H1 (cell line): ENCODE measurements at regions not wholly inside any gene's neighbourhood (a gene's known extent, or its start where the extent isn't known, plus 50 kb on each side); places are given as distances from the start of the nearest gene placed in this dataset.

Experiments
- CTCF ChIA-PET: fragments of 300-600 bp; sonication (Branson Sonifier 250); formaldehyde crosslinking; loops from one replicate; lab custom pipeline; 2021; ENCODE audit not compliant: partially characterized antibody; lab: Charles Lee
- POLR2A ChIA-PET: fragments of 300-600 bp; sonication (Branson Sonifier 250); formaldehyde crosslinking; loops from one replicate; lab custom pipeline; 2021; ENCODE audit warnings: inconsistent platforms; ENCODE audit not compliant: partially characterized antibody; lab: Charles Lee
- DNase-seq, 2 experiments: peaks; one replicate each; pipeline versions ENCODE4 v3.0.0 to v3.0.0-alpha.2; 2010 to 2022; ENCODE audit warnings: low spot score in 2 of 2, low read depth in 1 of 2, mixed read lengths in 1 of 2
- FAIRE-seq: peaks from 2 replicates; lab custom pipeline; 2011; peaks lifted over from hg19 to GRCh38; lab: Jason Lieb, UNC
- H2AFZ ChIP-seq: 2 replicates; pipeline ENCODE4 v1.8.1; 2012; ENCODE audit warnings: low read length, inconsistent platforms
- H2AK5ac ChIP-seq: 2 replicates; pipeline ENCODE4 v1.6.1; 2013; ENCODE audit warnings: low read depth, low read length
- H2BK120ac ChIP-seq: replicated peaks from 2 replicates; pipeline ENCODE3; 2013; ENCODE audit warnings: low read depth, low read length, inconsistent platforms
- H2BK12ac ChIP-seq: 2 replicates; pipeline ENCODE4 v1.6.1; 2013; ENCODE audit warnings: low read depth, low read length
- H2BK15ac ChIP-seq: 2 replicates; pipeline ENCODE4 v1.6.1; 2013; ENCODE audit warnings: low read length
- H2BK20ac ChIP-seq: 2 replicates; pipeline ENCODE4 v1.6.1; 2013; ENCODE audit warnings: low read length
- H2BK5ac ChIP-seq: 2 replicates; pipeline ENCODE4 v1.6.1; 2013; ENCODE audit warnings: low read depth, low read length
- H3K14ac ChIP-seq: 2 replicates; pipeline ENCODE4 v1.6.1; 2013; ENCODE audit warnings: inconsistent platforms; ENCODE audit not compliant: insufficient read length
- H3K18ac ChIP-seq: 2 replicates; pipeline ENCODE4 v1.6.1; 2013; ENCODE audit warnings: low read length; ENCODE audit errors: extremely low read depth
- H3K23ac ChIP-seq: 2 replicates; pipeline ENCODE4 v1.6.1; 2013; ENCODE audit warnings: inconsistent platforms; ENCODE audit not compliant: insufficient read length
- H3K23me2 ChIP-seq: 2 replicates; pipeline ENCODE4 v1.6.1; 2013; ENCODE audit warnings: low read depth, low read length
- H3K27ac ChIP-seq: 2 replicates; pipeline ENCODE4 v1.6.1; 2011; ENCODE audit warnings: low read depth, low read length, inconsistent platforms
- H3K27me3 ChIP-seq, 4 experiments: replicated peaks in 1 of 4; 1 replicate in 1 of 4; 2 replicates in 3 of 4; pipeline versions ENCODE4 v1.6.1 to v1.8.1; 2011 to 2013; ENCODE audit warnings: low read length in 3 of 4, mild to moderate bottlenecking in 3 of 4, inconsistent platforms in 2 of 4, mixed read lengths in 2 of 4, moderate library complexity in 1 of 4; ENCODE audit not compliant: control insufficient read depth in 3 of 4, insufficient read depth in 3 of 4; ENCODE audit errors: extremely low read depth in 1 of 4
- H3K36me3 ChIP-seq, 4 experiments: 2 replicates each; pipeline versions ENCODE4 v1.6.1 to v1.8.1; 2011 to 2013; ENCODE audit warnings: mild to moderate bottlenecking in 4 of 4, low read length in 3 of 4, moderate library complexity in 2 of 4, control low read depth in 1 of 4, inconsistent platforms in 1 of 4; ENCODE audit not compliant: insufficient read depth in 4 of 4, control insufficient read depth in 2 of 4
- H3K4ac ChIP-seq: replicated peaks from 2 replicates; pipeline ENCODE3; 2013; ENCODE audit warnings: low read length, low read depth, mixed read lengths, inconsistent platforms; ENCODE audit not compliant: insufficient read length
- H3K4me1 ChIP-seq, 4 experiments: replicated peaks in 1 of 4; 1 replicate in 1 of 4; 2 replicates in 3 of 4; pipeline versions ENCODE4 v1.6.1 to v1.8.1; 2011 to 2013; ENCODE audit warnings: low read length in 3 of 4, inconsistent platforms in 2 of 4, mixed read lengths in 1 of 4; ENCODE audit not compliant: insufficient read depth in 4 of 4, control insufficient read depth in 3 of 4
- H3K4me2 ChIP-seq, 2 experiments: 2 replicates each; pipeline versions ENCODE4 v1.6.1 to v1.8.1; 2011 to 2013; ENCODE audit warnings: low read depth in 2 of 2, low read length in 2 of 2, control low read depth in 1 of 2, inconsistent platforms in 1 of 2, mild to moderate bottlenecking in 1 of 2; ENCODE audit not compliant: insufficient read depth in 1 of 2
- H3K4me3 ChIP-seq, 4 experiments: fragments of 200-600, 300-600 bp in 1 of 4; sonication (generic), shearing (Covaris generic), sonication (Bioruptor Twin) in 1 of 4; 2 replicates each; pipeline versions ENCODE4 v1.5.1 to v1.8.1; 2011 to 2016; ENCODE audit warnings: low read length in 4 of 4, low read depth in 3 of 4, control low read depth in 2 of 4, inconsistent platforms in 2 of 4, mild to moderate bottlenecking in 2 of 4, mixed read lengths in 1 of 4, moderate library complexity in 1 of 4; ENCODE audit not compliant: insufficient read depth in 2 of 4; ENCODE audit errors: extremely low read depth in 1 of 4
- H3K56ac ChIP-seq: replicated peaks from 2 replicates; pipeline ENCODE3; 2013; ENCODE audit warnings: low read depth, mild to moderate bottlenecking, mixed read lengths, low read length, inconsistent platforms; ENCODE audit not compliant: insufficient read length
- H3K79me1 ChIP-seq: 2 replicates; pipeline ENCODE4 v1.6.1; 2013; ENCODE audit warnings: low read depth, low read length, control low read depth
- H3K79me2 ChIP-seq, 2 experiments: 2 replicates each; pipeline versions ENCODE4 v1.6.1 to v1.8.1; 2012 to 2013; ENCODE audit warnings: low read length in 2 of 2, mild to moderate bottlenecking in 2 of 2, inconsistent platforms in 1 of 2; ENCODE audit not compliant: insufficient read depth in 2 of 2, control insufficient read depth in 1 of 2
- H3K9ac ChIP-seq, 4 experiments: replicated peaks in 1 of 4; 1 replicate in 1 of 4; 2 replicates in 3 of 4; pipeline versions ENCODE4 v1.6.1 to v1.8.1; 2011 to 2013; ENCODE audit warnings: low read depth in 3 of 4, low read length in 3 of 4, control low read depth in 2 of 4, mild to moderate bottlenecking in 2 of 4, moderate library complexity in 2 of 4, inconsistent platforms in 1 of 4; ENCODE audit errors: extremely low read depth in 1 of 4
- H3K9me3 ChIP-seq, 2 experiments: 2 replicates each; pipeline versions ENCODE4 v1.6.1 to v1.8.1; 2012 to 2013; ENCODE audit warnings: mild to moderate bottlenecking in 2 of 2, moderate library complexity in 2 of 2, control low read depth in 1 of 2, inconsistent platforms in 1 of 2, low read depth in 1 of 2, low read length in 1 of 2, mixed read lengths in 1 of 2; ENCODE audit not compliant: insufficient read depth in 2 of 2
- H4K20me1 ChIP-seq, 2 experiments: replicated peaks in 1 of 2; 2 replicates each; pipeline versions ENCODE3 to v1.8.1; 2011 to 2013; ENCODE audit warnings: inconsistent platforms in 2 of 2, low read length in 2 of 2, mild to moderate bottlenecking in 1 of 2; ENCODE audit not compliant: insufficient read depth in 2 of 2, control insufficient read depth in 1 of 2
- H4K5ac ChIP-seq: 2 replicates; pipeline ENCODE4 v1.6.1; 2013; ENCODE audit warnings: low read length, low read depth, mixed read lengths, inconsistent platforms; ENCODE audit not compliant: insufficient read length
- H4K8ac ChIP-seq: 2 replicates; pipeline ENCODE4 v1.8.0; 2013; ENCODE audit warnings: mild to moderate bottlenecking, moderate library complexity, low read length, inconsistent platforms; ENCODE audit not compliant: insufficient read depth; ENCODE audit errors: extremely low read depth
- H4K91ac ChIP-seq: replicated peaks from 2 replicates; pipeline ENCODE3; 2013; ENCODE audit warnings: low read length, mixed read lengths, inconsistent platforms; ENCODE audit not compliant: insufficient read length
- JUND ChIP-seq: IDR thresholded peaks from 2 replicates; pipeline ENCODE4 v1.6.1; 2011; ENCODE audit warnings: mild to moderate bottlenecking, improper control_type of control experiment, low read length
- RAD21 ChIP-seq, 2 experiments: IDR thresholded peaks in 1 of 2; conservative IDR thresholded peaks in 1 of 2; 2 replicates each; pipeline ENCODE4 v1.6.1; 2011; ENCODE audit warnings: low read depth in 2 of 2, low read length in 2 of 2, improper control_type of control experiment in 1 of 2, inconsistent platforms in 1 of 2, mild to moderate bottlenecking in 1 of 2, moderate library complexity in 1 of 2
- RBBP5 ChIP-seq: IDR thresholded peaks from 2 replicates; pipeline ENCODE4 v1.7.1; 2012; ENCODE audit warnings: low read depth, mild to moderate bottlenecking, inconsistent platforms, low read length, moderate library complexity, borderline replicate concordance
- SAP30 ChIP-seq: fragments of 300-600 bp; sonication (generic); IDR thresholded peaks from 2 replicates; pipeline ENCODE4 v1.7.1; 2012; ENCODE audit warnings: low read length, moderate library complexity, mild to moderate bottlenecking, inconsistent platforms; ENCODE audit not compliant: insufficient read depth, insufficient replicate concordance
- SIRT6 ChIP-seq: IDR thresholded peaks from one replicate; pipeline ENCODE4 v1.7.1; 2012; ENCODE audit warnings: low read length, inconsistent platforms
- TAF1 ChIP-seq: IDR thresholded peaks from 2 replicates; pipeline ENCODE4 v1.6.1; 2011; ENCODE audit warnings: mild to moderate bottlenecking, low read depth, low read length
- TCF12 ChIP-seq: IDR thresholded peaks from 2 replicates; pipeline ENCODE4 v1.6.1; 2011; ENCODE audit warnings: low read depth, mild to moderate bottlenecking, low read length
- YY1 ChIP-seq: IDR thresholded peaks from 2 replicates; pipeline ENCODE4 v1.6.1; 2011; ENCODE audit warnings: low read depth, mild to moderate bottlenecking, low read length
- WGBS, 2 experiments: shearing (Covaris generic) in 1 of 2; methylation state at CpG; one replicate each; pipeline versions ENCODE4 v1.1.6 to v1.1.7; 2013 to 2015; ENCODE audit warnings: low lambda C conversion rate in 2 of 2, mixed read lengths in 2 of 2, inconsistent platforms in 1 of 2, low coverage in 1 of 2, missing lambda C conversion rate in 1 of 2; ENCODE audit not compliant: insufficient replicate concordance in 2 of 2, insufficient coverage in 1 of 2, insufficient read length in 1 of 2; ENCODE audit errors: extremely low coverage in 1 of 2, missing lambda C conversion rate in 1 of 2; 5-methylcytosine and 5-hydroxymethylcytosine counted together
- TF ChIP-seq, protein P1 (sequence below): IDR thresholded peaks from 2 replicates; pipeline ENCODE4 v1.6.1; 2012; ENCODE audit warnings: low read length, inconsistent platforms

DNA sequence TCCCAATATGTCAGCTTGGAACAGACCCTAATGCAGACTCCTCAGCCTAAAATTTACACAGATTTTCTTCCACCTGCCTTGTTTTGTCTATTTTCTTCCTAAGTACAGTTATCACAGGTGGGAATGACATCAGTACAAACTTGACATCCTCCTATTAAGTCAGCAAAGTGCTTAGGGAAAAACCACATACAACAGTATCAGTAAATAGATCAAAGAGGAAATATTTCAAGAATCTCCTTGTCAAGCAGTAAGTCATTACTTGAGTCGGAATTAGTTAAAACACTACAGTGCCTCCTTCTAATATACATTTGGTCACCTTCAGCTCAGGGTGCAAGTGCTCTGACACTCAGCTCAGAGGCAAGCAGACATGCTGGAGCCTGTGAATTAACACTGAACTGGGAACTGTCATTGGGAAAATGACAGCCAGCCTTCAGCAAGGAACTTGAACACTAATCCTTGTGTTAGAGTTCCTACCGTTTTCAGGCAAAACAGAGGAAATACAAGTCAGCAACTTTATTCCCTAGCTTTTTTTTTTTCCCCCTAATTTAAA lies 394.3 kb upstream of the HTR2A start:
- 90% methylated on average over 2 of the region's 2 CpGs; no CpG with 5 or more reads in 1 of the 2 experiments for WGBS, 2 experiments
- TF ChIP-seq SAP30 = no peak
- TF ChIP-seq YY1 = no peak
- no peak for TF ChIP-seq RBBP5
- TF ChIP-seq SIRT6 = no peak
- TF ChIP-seq JUND = no peak
- no peak for TF ChIP-seq TAF1
- TF ChIP-seq RAD21 (IDR thresholded peaks at IDR 0.05 in 1 of 2, conservative IDR thresholded peaks at IDR 0.05 in 1 of 2; ENCODE audit: low read depth in 2 of 2, low read length in 2 of 2) = no peak
- no peak for TF ChIP-seq TCF12
- TF ChIP-seq, protein P1, sequence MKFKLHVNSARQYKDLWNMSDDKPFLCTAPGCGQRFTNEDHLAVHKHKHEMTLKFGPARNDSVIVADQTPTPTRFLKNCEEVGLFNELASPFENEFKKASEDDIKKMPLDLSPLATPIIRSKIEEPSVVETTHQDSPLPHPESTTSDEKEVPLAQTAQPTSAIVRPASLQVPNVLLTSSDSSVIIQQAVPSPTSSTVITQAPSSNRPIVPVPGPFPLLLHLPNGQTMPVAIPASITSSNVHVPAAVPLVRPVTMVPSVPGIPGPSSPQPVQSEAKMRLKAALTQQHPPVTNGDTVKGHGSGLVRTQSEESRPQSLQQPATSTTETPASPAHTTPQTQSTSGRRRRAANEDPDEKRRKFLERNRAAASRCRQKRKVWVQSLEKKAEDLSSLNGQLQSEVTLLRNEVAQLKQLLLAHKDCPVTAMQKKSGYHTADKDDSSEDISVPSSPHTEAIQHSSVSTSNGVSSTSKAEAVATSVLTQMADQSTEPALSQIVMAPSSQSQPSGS = no peak
- TF ChIP-seq, all 59 proteins: peak for 0
- Histone ChIP-seq H3K14ac (no peak overlapping the region), H2BK15ac (no peak overlapping the region), H3K9me3 (no peaks in the 10 kb centered on the region), H3K23me2 (no peaks in the 10 kb centered on the region), H3K56ac (no peak overlapping the region), H2BK12ac (no peak overlapping the region), H3K4me1 (no peaks in the 10 kb centered on the region), H4K8ac (no peak overlapping the region), H3K36me3 (no peaks in the 10 kb centered on the region), H3K9ac (no peak overlapping the region), H3K4me2 (no peak overlapping the region), H3K79me2 (no peaks in the 10 kb centered on the region), H2AFZ (no peak overlapping the region), H3K18ac (no peak overlapping the region), H4K91ac (no peak overlapping the region), H3K79me1 (no peaks in the 10 kb centered on the region), H2BK20ac (no peak overlapping the region), H2AK5ac (no peak overlapping the region), H4K5ac (no peak overlapping the region), H3K27ac (no peak overlapping the region), H4K20me1 (no peaks in the 10 kb centered on the region), H3K23ac (no peak overlapping the region), H2BK5ac (no peak overlapping the region), H3K4ac (no peak overlapping the region), H3K27me3 (no peaks in the 10 kb centered on the region), H2BK120ac (no peak overlapping the region), H3K4me3 (no peak overlapping the region)
- POLR2A ChIA-PET = no interaction called here
- CTCF ChIA-PET = interaction anchor here (0.6 kb wide), 1 partner anchor 19 kb away, joined by 3 read pairs; no protein-coding TSS in a partner anchor
- FAIRE-seq (no peak), DNase-seq (no peak)
